Lower lobe of right lung (tissue), 2 donors: ENCODE measurements at regions not wholly inside any gene's neighbourhood (a gene's known extent, or its start where the extent isn't known, plus 50 kb on each side); places are given as distances from the start of the nearest gene placed in this dataset.

Source experiments
- ATAC-seq, 2 donors: fragments of 200-7000 bp; cut with Tn5 transposase; one replicate each; pipeline ENCODE4 v1.9.1; 2020 to 2022; ENCODE audit warnings: mild to moderate bottlenecking in 2 of 2, moderate library complexity in 2 of 2
- DNase-seq: peaks from one replicate; pipeline ENCODE4 v3.0.0-alpha.2; 2020
- H3K27ac ChIP-seq: fragments of 200-600 bp; one replicate; pipeline ENCODE4 v1.8.0; 2022
- H3K27me3 ChIP-seq: fragments of 200-600 bp; one replicate; pipeline ENCODE4 v1.8.0; 2022; ENCODE audit warnings: low read depth
- H3K36me3 ChIP-seq: fragments of 200-600 bp; one replicate; pipeline ENCODE4 v1.8.0; 2022; ENCODE audit warnings: mild to moderate bottlenecking
- H3K4me1 ChIP-seq: fragments of 200-600 bp; one replicate; pipeline ENCODE4 v1.8.0; 2022
- H3K4me3 ChIP-seq: fragments of 200-600 bp; one replicate; pipeline ENCODE4 v1.8.0; 2022; ENCODE audit warnings: mild to moderate bottlenecking
- H3K9me3 ChIP-seq: fragments of 200-600 bp; one replicate; pipeline ENCODE4 v1.8.0; 2022
- intact Hi-C: fragments of 100-400 bp; cut with DNase I; formaldehyde crosslinking; loops from one replicate; pipeline ENCODE4 v1.11.0; 2022
- TF ChIP-seq, protein P1 (sequence below): fragments of 200-600 bp; IDR thresholded peaks from one replicate; pipeline ENCODE4 v1.8.0; 2022; ENCODE audit warnings: antibody characterized with exemption, mild to moderate bottlenecking
- donor health status: DM: no; HTN: yes; CAD: no; lungs with severe emphysema.

DNA sequence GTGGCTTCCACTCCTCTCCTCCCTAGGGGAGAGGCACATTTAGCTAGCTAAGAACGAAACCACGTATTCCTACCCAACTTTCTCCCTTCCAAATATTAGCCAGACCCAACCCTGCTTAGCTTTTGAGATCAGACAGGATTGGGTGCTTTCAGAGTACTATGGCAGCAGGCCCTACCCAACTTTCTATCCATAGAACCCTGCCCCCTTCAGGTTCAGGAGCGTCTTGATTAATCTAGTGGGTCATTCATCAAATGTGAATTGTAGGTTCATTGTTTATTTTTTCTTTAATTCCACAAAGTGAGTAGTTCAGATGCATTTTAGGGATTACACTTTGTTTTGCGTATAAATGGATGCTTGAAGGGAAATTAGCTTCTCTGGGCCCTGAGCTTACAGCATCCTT lies 188.3 kb downstream of the MIB1 start:
- DNase-seq, result no peak
- no peaks in the 10 kb centered on the region for H3K27me3 ChIP-seq
- TF ChIP-seq, protein P1, sequence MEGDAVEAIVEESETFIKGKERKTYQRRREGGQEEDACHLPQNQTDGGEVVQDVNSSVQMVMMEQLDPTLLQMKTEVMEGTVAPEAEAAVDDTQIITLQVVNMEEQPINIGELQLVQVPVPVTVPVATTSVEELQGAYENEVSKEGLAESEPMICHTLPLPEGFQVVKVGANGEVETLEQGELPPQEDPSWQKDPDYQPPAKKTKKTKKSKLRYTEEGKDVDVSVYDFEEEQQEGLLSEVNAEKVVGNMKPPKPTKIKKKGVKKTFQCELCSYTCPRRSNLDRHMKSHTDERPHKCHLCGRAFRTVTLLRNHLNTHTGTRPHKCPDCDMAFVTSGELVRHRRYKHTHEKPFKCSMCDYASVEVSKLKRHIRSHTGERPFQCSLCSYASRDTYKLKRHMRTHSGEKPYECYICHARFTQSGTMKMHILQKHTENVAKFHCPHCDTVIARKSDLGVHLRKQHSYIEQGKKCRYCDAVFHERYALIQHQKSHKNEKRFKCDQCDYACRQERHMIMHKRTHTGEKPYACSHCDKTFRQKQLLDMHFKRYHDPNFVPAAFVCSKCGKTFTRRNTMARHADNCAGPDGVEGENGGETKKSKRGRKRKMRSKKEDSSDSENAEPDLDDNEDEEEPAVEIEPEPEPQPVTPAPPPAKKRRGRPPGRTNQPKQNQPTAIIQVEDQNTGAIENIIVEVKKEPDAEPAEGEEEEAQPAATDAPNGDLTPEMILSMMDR, result no peak
- no peak overlapping the region for H3K27ac ChIP-seq
- H3K36me3 ChIP-seq, result no peaks in the 10 kb centered on the region
- no peak for ATAC-seq
- no peak overlapping the region for H3K4me3 ChIP-seq
- intact Hi-C loops, result no loop called here
- no peaks in the 10 kb centered on the region for H3K9me3 ChIP-seq
- H3K4me1 ChIP-seq, result no peaks in the 10 kb centered on the region

DNA sequence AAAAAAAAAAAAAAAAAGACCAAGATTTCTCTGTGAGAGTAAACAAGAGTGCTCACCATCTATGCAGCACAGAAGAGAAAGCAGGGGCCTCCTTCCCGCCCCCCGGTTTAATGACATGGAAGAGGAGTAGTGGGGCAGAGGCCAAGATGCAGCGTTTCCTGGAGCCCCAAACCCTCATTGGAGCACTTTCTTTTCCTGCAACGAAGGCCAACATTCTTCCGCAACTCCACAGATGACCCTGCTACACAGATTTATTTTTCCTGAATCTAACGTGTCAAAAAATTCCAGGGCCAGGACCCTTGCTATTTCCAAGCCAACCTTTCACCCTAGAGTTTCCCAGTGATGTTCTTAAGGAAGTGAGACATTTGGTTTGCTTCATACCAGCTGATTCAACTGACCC lies 189.6 kb downstream of the MIB1 start:
- TF ChIP-seq, protein P1, result no peak
- Histone ChIP-seq H3K27ac (no peak overlapping the region), H3K36me3 (no peaks in the 10 kb centered on the region), H3K4me3 (no peak overlapping the region), H3K27me3 (no peaks in the 10 kb centered on the region), H3K4me1 (no peaks in the 10 kb centered on the region), H3K9me3 (no peaks in the 10 kb centered on the region)
- ATAC-seq (no peak), DNase-seq (no peak)
- intact Hi-C loops, result no loop called here

DNA sequence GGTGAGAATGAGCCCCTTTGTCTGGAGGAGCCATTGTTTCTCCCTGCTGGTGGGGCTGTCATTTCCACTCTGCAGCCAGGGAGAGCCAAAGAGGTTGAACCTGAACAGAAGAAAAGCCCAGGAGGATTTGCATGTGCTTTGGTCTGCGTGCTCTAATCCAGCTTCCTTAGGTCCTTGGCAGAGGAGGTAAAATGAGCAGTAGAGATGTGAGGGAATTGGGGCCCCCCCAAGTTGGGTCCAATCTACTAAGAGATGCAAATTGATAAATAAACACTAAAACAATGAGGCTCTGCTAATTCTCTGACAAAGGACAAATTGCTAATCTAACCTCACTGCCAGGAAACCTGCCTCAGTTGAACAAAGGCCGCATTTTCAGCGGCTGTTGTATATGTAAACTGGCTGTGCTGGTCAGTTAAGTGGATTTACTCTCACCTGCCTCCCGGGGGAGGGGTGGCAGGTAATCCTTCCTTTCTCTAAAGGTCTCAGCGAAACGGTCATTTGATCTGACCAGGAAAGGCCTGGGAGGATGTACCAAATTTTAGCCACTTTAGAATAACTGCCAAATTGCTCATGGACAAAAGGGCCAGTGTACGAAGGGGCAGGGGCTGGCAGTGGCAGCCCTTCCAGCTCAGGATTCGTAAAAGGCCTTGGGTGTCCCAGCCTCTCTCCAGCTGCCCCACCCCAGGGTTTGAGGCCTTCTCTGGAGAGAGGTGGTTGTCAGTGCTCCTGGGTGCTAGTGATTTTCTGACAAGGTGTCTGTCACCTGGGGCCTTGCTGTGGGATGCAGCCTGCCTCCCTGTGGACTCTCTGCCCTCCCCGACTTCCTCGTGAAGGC lies 193.6 kb downstream of the MIB1 start:
- DNase-seq, result no peak
- H3K4me1 ChIP-seq, result no peaks in the 10 kb centered on the region
- no peaks in the 10 kb centered on the region for H3K9me3 ChIP-seq
- no peak for ATAC-seq
- TF ChIP-seq, protein P1, result no peak
- H3K36me3 ChIP-seq, result no peaks in the 10 kb centered on the region
- intact Hi-C loops, result no loop called here
- no peak overlapping the region for H3K27ac ChIP-seq
- H3K4me3 ChIP-seq, result no peak overlapping the region
- H3K27me3 ChIP-seq, result no peaks in the 10 kb centered on the region

DNA sequence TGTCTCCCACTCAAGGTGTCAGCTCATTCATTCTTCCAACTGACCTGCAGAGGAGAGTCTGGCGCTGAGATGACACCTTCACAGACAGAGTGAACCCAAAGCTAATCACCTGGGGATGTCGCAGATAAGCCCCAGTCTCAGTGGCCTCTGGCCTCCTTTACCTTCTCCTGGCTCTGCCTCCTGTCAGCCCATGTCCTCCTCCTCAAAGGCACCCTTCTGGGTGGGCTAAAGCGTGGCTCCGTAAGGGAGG lies 194.1 kb downstream of the MIB1 start:
- no peak for DNase-seq
- H3K4me1 ChIP-seq, result no peaks in the 10 kb centered on the region
- intact Hi-C loops, result no loop called here

GRCh38 chr18:21943456-21943855 lies 202.9 kb downstream of the MIB1 start:
- TF ChIP-seq, protein P1, result no peak
- no peaks in the 10 kb centered on the region for H3K36me3 ChIP-seq
- no peaks in the 10 kb centered on the region for H3K4me1 ChIP-seq
- DNase-seq (no peak), ATAC-seq (no peak)
- intact Hi-C loops, result no loop called here
- no peaks in the 10 kb centered on the region for H3K27me3 ChIP-seq
- H3K9me3 ChIP-seq, result no peaks in the 10 kb centered on the region
- no peak overlapping the region for H3K4me3 ChIP-seq
- H3K27ac ChIP-seq, result no peak overlapping the region

More for the DNA sequence above, 194.1 kb downstream of the MIB1 start:
- ATAC-seq, result no peak
- Histone ChIP-seq H3K27ac (no peak overlapping the region), H3K27me3 (no peaks in the 10 kb centered on the region), H3K4me3 (no peak overlapping the region), H3K36me3 (no peaks in the 10 kb centered on the region), H3K9me3 (no peaks in the 10 kb centered on the region)
- TF ChIP-seq, protein P1, result no peak
